HEK293T (cell line): ENCODE measurements at regions not wholly inside any gene's neighbourhood (a gene's known extent, or its start where the extent isn't known, plus 50 kb on each side); places are given as distances from the start of the nearest gene placed in this dataset.

Experiments used
- BHLHE40 ChIP-seq: fragments of 450-650 bp; IDR thresholded peaks from 2 replicates; pipeline ENCODE4 v1.6.1; 2016; ENCODE audit warnings: mild to moderate bottlenecking, moderate library complexity, borderline replicate concordance
- ELF4 ChIP-seq: fragments of 450-650 bp; IDR thresholded peaks from 2 replicates; pipeline ENCODE4 v1.6.1; 2017; ENCODE audit warnings: antibody characterized with exemption
- FOXA1 ChIP-seq: fragments of 450-650 bp; IDR thresholded peaks from 2 replicates; pipeline ENCODE4 v1.6.1; 2016; ENCODE audit warnings: mild to moderate bottlenecking
- PKNOX1 ChIP-seq: fragments of 450-650 bp; IDR thresholded peaks from 2 replicates; pipeline ENCODE4 v1.6.1; 2016
- SP1 ChIP-seq: fragments of 450-650 bp; IDR thresholded peaks from 2 replicates; pipeline ENCODE4 v1.6.1; 2017
- SUZ12 ChIP-seq: fragments of 450-650 bp; IDR thresholded peaks from 2 replicates; pipeline ENCODE4 v1.6.1; 2016; ENCODE audit warnings: mild to moderate bottlenecking
- ZNF384 ChIP-seq: fragments of 450-650 bp; IDR thresholded peaks from 2 replicates; pipeline ENCODE4 v1.6.1; 2016

- no peak for TF ChIP-seq ZNF384
- no peak for TF ChIP-seq BHLHE40
- TF ChIP-seq ELF4, result no peak
- TF ChIP-seq PKNOX1, result no peak
- no peak for TF ChIP-seq SUZ12
- TF ChIP-seq SP1, result no peak
- no peak for TF ChIP-seq FOXA1
These were observed 55.6 kb upstream of the ASTN2 start for GRCh38 chr9:117470455-117470854.
